Brain microvascular endothelial cell (primary cell): ENCODE measurements at regions not wholly inside any gene's neighbourhood (a gene's known extent, or its start where the extent isn't known, plus 50 kb on each side); places are given as distances from the start of the nearest gene placed in this dataset.

ENCODE experiments used
- DNase-seq: peaks from one replicate; pipeline ENCODE4 v3.0.0-alpha.2; 2020
- H3K27ac ChIP-seq: fragments of 250-450 bp; sonication (Bioruptor Pico); 2 replicates; pipeline ENCODE4 v1.5.1; 2020; ENCODE audit warnings: mild to moderate bottlenecking, moderate library complexity
- H3K27me3 ChIP-seq: fragments of 250-450 bp; sonication (Bioruptor Pico); replicated peaks from 2 replicates; pipeline ENCODE4 v1.5.1; 2020; ENCODE audit warnings: mild to moderate bottlenecking
- H3K36me3 ChIP-seq: fragments of 250-450 bp; sonication (Bioruptor Pico); replicated peaks from 2 replicates; pipeline ENCODE4 v1.5.1; 2020; ENCODE audit warnings: mild to moderate bottlenecking
- H3K4me3 ChIP-seq: 2 replicates; pipeline ENCODE4 v1.5.1; 2011; ENCODE audit warnings: low read depth, mild to moderate bottlenecking, control low read depth, low read length, moderate library complexity
- in situ Hi-C: cut with HindIII; loops from 2 replicates; pipeline ENCODE4 v1.10.0; 2017; ENCODE audit warnings: low sequenced_read_pairs, low pct_ligation_motif_present
- TF ChIP-seq, protein P1 (sequence below): IDR thresholded peaks from 2 replicates; pipeline ENCODE4 v1.5.1; 2011; ENCODE audit warnings: low read depth, mild to moderate bottlenecking, moderate library complexity, low read length, control low read depth, inconsistent platforms; ENCODE audit errors: missing control alignments

DNA sequence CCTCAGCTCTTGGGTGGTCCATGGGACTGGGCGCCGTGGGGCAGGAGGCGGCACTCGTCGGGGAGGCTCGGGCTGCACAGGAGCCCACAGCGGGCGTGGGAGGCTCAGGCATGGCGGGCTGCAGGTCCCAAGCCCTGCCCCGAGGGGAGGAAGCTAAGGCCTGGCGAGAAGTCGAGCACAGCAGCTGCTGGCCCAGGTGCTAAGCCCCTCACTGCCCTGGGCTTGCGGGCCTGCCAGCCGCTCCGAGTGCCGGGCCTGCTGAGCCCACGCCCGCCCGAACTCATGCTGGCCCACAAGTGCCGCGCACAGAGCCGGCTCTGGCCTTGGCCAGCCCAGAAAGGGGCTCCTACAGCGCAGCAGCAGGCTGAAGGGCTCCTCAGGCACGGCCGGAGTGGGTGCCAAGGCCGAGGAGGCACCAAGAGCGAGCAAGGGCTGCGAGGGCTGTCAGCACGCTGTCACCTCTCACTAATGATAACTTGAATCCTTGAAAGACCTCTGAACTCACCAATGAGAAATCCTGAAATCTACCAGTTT, 1506.8 kb upstream of the WWC1 start:
- no peaks in the 10 kb centered on the region for H3K36me3 ChIP-seq
- H3K27ac ChIP-seq: no peak overlapping the region
- in situ Hi-C loops: no loop called here
- H3K4me3 ChIP-seq: no peak overlapping the region
- TF ChIP-seq, protein P1, sequence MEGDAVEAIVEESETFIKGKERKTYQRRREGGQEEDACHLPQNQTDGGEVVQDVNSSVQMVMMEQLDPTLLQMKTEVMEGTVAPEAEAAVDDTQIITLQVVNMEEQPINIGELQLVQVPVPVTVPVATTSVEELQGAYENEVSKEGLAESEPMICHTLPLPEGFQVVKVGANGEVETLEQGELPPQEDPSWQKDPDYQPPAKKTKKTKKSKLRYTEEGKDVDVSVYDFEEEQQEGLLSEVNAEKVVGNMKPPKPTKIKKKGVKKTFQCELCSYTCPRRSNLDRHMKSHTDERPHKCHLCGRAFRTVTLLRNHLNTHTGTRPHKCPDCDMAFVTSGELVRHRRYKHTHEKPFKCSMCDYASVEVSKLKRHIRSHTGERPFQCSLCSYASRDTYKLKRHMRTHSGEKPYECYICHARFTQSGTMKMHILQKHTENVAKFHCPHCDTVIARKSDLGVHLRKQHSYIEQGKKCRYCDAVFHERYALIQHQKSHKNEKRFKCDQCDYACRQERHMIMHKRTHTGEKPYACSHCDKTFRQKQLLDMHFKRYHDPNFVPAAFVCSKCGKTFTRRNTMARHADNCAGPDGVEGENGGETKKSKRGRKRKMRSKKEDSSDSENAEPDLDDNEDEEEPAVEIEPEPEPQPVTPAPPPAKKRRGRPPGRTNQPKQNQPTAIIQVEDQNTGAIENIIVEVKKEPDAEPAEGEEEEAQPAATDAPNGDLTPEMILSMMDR: no peak
- no peak for DNase-seq
- H3K27me3 ChIP-seq: no peaks in the 10 kb centered on the region

GRCh38 chr5:166786178-166786577, 1505.3 kb upstream of the WWC1 start:
- no peak overlapping the region for H3K4me3 ChIP-seq
- DNase-seq: no peak
- in situ Hi-C loops: no loop called here
- H3K27me3 ChIP-seq: no peaks in the 10 kb centered on the region
- no peaks in the 10 kb centered on the region for H3K36me3 ChIP-seq
- no peak overlapping the region for H3K27ac ChIP-seq
- TF ChIP-seq, protein P1: no peak

- Histone ChIP-seq H3K36me3 (no peaks in the 10 kb centered on the region), H3K27ac (no peak overlapping the region), H3K4me3 (no peak overlapping the region), H3K27me3 (no peaks in the 10 kb centered on the region)
- DNase-seq: no peak
- TF ChIP-seq, protein P1: no peak
- in situ Hi-C loops: no loop called here
Observed at GRCh38 chr5:166786889-166787288, 1504.6 kb upstream of the WWC1 start.

DNA sequence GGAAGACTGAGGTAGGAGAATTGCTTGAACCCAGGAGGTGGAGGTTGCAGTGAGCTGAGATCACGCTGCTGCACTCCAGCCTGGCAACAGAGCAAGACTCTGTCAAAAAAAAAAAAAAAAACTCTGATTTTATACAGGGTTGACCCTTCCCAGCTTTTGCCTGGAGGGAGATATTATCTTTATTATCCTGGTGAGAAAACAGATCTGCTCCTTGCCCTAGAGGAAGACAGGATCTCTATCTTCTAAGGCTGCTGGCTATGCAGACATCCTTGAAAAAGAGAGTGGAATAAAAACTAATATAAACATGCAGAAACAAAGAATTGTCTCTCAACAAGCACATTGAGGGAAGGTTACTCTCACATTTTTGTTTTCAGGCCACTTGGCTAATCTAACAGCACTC, 1503.4 kb upstream of the WWC1 start:
- TF ChIP-seq, protein P1: no peak
- no peak for DNase-seq
- no peaks in the 10 kb centered on the region for H3K27me3 ChIP-seq
- H3K27ac ChIP-seq: no peak overlapping the region
- no peak overlapping the region for H3K4me3 ChIP-seq
- in situ Hi-C loops: no loop called here
- H3K36me3 ChIP-seq: no peaks in the 10 kb centered on the region

- H3K27me3 ChIP-seq: no peaks in the 10 kb centered on the region
- in situ Hi-C loops: no loop called here
- DNase-seq: no peak
Observed at GRCh38 chr5:166795756-166796155, 1495.7 kb upstream of the WWC1 start.

More at GRCh38 chr5:166795756-166796155, 1495.7 kb upstream of the WWC1 start:
- TF ChIP-seq, protein P1: no peak
- Histone ChIP-seq H3K36me3 (no peaks in the 10 kb centered on the region), H3K27ac (no peak overlapping the region), H3K4me3 (no peak overlapping the region)
